OCI-LY7 (cell line): ENCODE measurements at regions not wholly inside any gene's neighbourhood (a gene's known extent, or its start where the extent isn't known, plus 50 kb on each side); places are given as distances from the start of the nearest gene placed in this dataset.

Experiments used
- EZH2phosphoT487 ChIP-seq: fragments of 200-600 bp; sonication (generic); IDR thresholded peaks from 2 replicates; pipeline ENCODE4 v1.6.1; 2018; ENCODE audit warnings: low read depth, borderline replicate concordance, mild to moderate bottlenecking, mixed run types, antibody characterized with exemption, low read length, moderate library complexity, mixed read lengths
- TF ChIP-seq, protein P1 (sequence below): fragments of 200-600 bp; sonication (generic); conservative IDR thresholded peaks from 2 replicates; pipeline ENCODE4 v1.5.1; 2014; ENCODE audit warnings: mild to moderate bottlenecking, antibody characterized with exemption, low read length, moderate library complexity, mixed read lengths

DNA sequence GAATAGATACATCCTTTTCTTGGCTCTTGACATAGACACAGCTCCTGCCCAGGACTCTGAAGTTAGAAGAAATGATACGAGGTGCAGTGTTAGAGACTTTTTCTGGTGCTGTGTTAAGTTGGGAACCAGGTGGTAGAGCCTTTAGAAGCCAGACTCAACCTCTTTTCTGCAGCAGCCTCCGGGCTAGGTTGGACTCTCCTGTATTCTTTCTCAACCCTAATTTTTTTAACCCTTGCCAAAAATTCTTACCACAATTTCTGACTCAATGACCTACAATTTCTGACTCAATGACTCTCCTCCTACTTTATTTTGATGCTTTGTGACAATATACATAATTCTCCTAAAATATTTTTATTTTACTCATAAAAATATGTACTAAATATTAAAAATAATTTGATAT lies 127.4 kb upstream of the PRL start:
- TF ChIP-seq, protein P1, sequence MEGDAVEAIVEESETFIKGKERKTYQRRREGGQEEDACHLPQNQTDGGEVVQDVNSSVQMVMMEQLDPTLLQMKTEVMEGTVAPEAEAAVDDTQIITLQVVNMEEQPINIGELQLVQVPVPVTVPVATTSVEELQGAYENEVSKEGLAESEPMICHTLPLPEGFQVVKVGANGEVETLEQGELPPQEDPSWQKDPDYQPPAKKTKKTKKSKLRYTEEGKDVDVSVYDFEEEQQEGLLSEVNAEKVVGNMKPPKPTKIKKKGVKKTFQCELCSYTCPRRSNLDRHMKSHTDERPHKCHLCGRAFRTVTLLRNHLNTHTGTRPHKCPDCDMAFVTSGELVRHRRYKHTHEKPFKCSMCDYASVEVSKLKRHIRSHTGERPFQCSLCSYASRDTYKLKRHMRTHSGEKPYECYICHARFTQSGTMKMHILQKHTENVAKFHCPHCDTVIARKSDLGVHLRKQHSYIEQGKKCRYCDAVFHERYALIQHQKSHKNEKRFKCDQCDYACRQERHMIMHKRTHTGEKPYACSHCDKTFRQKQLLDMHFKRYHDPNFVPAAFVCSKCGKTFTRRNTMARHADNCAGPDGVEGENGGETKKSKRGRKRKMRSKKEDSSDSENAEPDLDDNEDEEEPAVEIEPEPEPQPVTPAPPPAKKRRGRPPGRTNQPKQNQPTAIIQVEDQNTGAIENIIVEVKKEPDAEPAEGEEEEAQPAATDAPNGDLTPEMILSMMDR, result no peak
- TF ChIP-seq EZH2phosphoT487, result no peak
